Epithelial cell of proximal tubule (primary cell): ENCODE measurements at regions not wholly inside any gene's neighbourhood (a gene's known extent, or its start where the extent isn't known, plus 50 kb on each side); places are given as distances from the start of the nearest gene placed in this dataset.

Source experiments
- DNase-seq: peaks from one replicate; pipeline ENCODE4 v3.0.0-alpha.2; 2011; ENCODE audit warnings: low read depth
- H3K4me3 ChIP-seq: 2 replicates; pipeline ENCODE4 v1.5.1; 2011; ENCODE audit warnings: low read depth, mild to moderate bottlenecking, low read length
- TF ChIP-seq, protein P1 (sequence below): conservative IDR thresholded peaks from 2 replicates; pipeline ENCODE4 v1.5.1; 2012; ENCODE audit warnings: low read depth, mild to moderate bottlenecking, low read length

DNA sequence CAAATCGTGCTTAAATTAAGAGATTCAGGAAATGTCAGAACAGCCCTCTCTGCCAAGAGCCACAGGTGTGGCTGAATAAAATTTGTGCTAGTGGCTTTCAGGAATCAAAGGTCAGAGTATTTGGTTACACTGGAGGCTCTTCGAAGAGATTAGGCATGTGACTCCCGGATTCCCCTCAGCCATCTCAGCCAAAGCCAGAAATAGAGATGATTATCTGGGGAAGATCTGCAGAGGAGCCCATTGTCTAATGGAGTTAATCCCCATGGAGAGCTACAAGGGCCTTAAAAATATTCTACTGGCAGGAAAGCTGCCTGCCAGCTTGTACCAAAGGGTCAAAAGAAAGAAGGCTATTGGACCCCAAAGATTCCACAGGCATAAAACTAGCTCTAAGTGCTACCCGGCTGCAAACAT lies 1259.5 kb downstream of the TBC1D22A start:
- DNase-seq: no peak
- TF ChIP-seq, protein P1, sequence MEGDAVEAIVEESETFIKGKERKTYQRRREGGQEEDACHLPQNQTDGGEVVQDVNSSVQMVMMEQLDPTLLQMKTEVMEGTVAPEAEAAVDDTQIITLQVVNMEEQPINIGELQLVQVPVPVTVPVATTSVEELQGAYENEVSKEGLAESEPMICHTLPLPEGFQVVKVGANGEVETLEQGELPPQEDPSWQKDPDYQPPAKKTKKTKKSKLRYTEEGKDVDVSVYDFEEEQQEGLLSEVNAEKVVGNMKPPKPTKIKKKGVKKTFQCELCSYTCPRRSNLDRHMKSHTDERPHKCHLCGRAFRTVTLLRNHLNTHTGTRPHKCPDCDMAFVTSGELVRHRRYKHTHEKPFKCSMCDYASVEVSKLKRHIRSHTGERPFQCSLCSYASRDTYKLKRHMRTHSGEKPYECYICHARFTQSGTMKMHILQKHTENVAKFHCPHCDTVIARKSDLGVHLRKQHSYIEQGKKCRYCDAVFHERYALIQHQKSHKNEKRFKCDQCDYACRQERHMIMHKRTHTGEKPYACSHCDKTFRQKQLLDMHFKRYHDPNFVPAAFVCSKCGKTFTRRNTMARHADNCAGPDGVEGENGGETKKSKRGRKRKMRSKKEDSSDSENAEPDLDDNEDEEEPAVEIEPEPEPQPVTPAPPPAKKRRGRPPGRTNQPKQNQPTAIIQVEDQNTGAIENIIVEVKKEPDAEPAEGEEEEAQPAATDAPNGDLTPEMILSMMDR: no peak
- H3K4me3 ChIP-seq: no peak overlapping the region

DNA sequence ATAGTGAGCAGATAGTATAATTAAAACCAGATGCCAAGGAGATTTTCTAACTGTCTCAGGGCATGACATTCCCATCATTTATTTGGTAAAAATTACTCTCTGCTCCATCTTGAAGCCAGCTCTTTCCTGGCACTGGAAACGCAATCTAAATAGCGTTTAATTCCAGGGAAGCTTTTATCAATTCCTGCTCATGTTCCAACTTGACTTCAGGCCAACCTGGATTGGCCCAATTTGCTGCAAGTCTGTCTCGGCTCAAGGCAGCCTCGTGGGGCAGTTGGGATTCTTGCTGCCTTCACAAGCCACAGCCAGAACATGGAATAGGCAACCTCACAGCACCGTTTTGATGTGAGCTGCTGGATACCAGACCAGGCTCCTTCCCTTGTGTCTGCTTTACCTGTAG lies 1255.9 kb downstream of the TBC1D22A start:
- no peak for DNase-seq
- TF ChIP-seq, protein P1: no peak
- no peak overlapping the region for H3K4me3 ChIP-seq

DNA sequence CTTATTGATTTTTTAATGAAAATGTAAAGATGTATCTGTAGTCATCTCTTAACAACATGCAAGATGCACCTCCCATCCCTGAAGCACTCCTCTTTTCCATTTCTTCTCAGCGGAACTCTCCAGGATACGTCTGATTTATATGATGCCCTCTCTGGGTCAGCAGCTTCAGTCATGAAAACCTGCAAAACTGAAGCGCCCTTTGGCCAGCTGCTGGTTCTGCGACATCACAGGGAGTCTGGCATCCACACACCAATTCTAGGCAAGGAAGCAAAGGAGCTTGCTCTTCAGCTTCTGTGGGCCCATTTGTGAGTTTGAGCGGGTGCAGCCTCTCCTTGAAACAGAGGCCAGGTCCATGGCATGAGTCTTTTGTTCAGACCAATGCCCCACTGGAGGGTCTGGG lies 1253.3 kb downstream of the TBC1D22A start:
- TF ChIP-seq, protein P1: no peak
- no peak overlapping the region for H3K4me3 ChIP-seq
- DNase-seq: no peak

DNA sequence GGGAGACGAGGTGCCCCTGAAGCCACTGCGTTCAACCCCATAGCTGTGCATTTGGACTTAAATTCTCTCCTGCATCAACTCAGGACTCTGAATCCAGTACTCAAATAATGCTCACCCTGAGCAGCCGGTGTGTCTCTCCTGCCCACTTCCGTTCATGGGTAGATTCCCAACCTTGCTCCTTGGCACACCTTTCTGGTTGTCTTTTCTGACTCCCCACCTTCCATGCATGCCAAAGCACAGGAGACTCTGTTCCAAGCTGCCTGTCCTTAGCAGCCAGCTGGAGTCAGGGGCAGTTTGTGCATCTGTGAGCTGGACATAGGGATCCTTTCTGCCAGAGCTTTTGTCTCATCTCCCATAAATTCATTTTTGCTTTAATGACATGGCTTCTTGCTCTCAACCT lies 1242.5 kb downstream of the TBC1D22A start:
- no peak overlapping the region for H3K4me3 ChIP-seq
- DNase-seq: no peak
- TF ChIP-seq, protein P1: no peak

DNA sequence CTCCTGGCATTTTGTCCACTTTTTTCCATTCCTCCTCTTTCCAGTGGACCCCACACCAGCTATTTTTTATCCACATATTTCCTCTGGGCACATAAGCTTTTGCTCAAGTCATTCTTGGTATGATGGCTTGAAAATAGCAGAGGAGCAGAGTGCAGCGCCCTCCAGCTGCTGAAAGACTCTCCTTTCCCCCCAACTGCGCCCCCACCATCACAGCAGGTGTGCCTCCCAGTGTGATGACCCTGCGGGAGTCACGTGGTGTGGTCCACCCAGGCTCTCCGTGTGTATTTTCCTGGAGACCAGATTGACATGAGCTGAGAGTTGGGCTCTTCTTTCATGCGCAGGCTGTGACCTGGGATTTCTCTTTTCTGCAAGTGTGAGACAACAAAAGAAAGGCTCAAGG lies 1241.6 kb downstream of the TBC1D22A start:
- TF ChIP-seq, protein P1: no peak
- DNase-seq: no peak
- no peak overlapping the region for H3K4me3 ChIP-seq

DNA sequence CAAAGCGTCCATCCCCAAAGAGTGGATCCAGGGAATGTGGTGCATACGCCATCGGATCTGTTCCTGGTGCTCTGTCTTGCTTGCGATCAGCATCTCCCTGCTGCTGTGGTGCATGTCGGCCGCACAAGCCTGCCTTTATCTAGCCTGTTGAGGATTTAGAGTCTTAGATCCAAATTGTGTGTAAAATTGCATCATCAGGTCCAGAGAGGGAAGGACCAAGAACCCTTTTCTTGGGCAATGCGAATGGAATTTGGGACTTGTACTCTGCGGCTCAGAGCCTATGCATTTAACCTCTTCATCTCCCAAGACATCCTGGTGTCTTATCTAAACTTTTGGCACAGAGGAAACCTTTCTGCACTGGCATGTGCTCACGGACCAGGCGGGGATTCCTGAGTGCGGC lies 1238.7 kb downstream of the TBC1D22A start:
- H3K4me3 ChIP-seq: no peak overlapping the region
- TF ChIP-seq, protein P1: no peak
- no peak for DNase-seq

DNA sequence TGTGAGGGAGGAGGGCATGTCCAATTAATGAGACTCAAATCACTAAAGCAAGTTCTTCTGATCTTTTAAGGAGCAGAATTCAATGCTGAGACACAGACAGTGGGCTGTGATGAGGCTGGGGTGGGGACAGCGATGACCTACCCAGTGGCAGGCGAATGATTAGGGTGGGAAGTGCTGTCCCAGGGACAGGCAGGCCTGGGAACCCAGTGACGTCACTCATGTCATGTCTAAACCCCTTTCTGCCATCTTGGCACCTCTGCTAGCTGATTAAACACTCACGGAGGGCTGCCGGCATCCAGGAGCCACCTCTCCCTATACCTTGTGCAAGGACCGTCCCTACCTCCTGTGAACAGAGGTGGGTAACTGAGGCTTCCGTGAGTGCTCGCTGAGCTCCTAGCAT lies 1235.2 kb downstream of the TBC1D22A start:
- DNase-seq: no peak
- H3K4me3 ChIP-seq: no peak overlapping the region
- TF ChIP-seq, protein P1: no peak
